ENCODE measurements at regions not wholly inside any gene's neighbourhood (a gene's known extent, or its start where the extent isn't known, plus 50 kb on each side); places are given as distances from the start of the nearest gene placed in this dataset.

DNA sequence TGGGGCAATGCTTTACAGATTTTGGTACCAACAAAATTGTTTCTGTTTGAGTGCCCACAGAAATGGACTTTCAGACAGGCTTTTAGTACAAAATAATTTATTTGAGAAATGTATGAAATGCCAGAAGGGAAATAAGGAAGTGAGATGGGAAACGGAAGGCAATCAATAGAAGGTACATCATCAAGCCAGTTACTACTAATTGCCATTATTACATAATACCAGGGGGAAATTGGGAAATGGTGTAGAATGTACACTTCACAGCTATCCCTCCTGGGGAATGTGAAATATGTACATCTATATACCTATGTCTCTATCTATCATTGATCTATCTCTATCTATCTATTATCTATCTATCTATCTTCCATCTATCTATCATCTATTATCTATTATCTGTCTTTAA lies 264.6 kb upstream of the B3GALT2 start:
- H3K23ac ChIP-seq (ENCODE audit: low read length): no peak overlapping the region
- no peak overlapping the region for H3K18ac ChIP-seq (ENCODE audit: low read length)
- no peak overlapping the region for H3K4me2 ChIP-seq (ENCODE audit: low read length)
- H2BK5ac ChIP-seq (ENCODE audit: low read depth, low read length, poor library complexity): no peak overlapping the region
- H4K8ac ChIP-seq (ENCODE audit: low read depth, low read length): no peak overlapping the region
- WGBS (ENCODE audit: extremely low coverage, insufficient coverage, insufficient read length): no CpG with 5 or more reads among the region's 1 CpG
- H3K27me3 ChIP-seq (ENCODE audit: insufficient read depth, low read length): no peaks in the 10 kb centered on the region
- H3K4me1 ChIP-seq (ENCODE audit: control insufficient read depth in 1 of 2, insufficient read depth in 2 of 2, low read length in 2 of 2): peaks cover 0 to 2% of the 10 kb centered on the region in 2 experiments
- no peak overlapping the region for H3K4ac ChIP-seq (ENCODE audit: low read depth, low read length)
- no peak overlapping the region for H3K14ac ChIP-seq (ENCODE audit: low read length)
- no peaks in the 10 kb centered on the region for H3K36me3 ChIP-seq (ENCODE audit: control insufficient read depth in 1 of 2, insufficient read depth in 2 of 2, low read length in 2 of 2)
- no peaks in the 10 kb centered on the region for H3K79me2 ChIP-seq (ENCODE audit: control insufficient read depth, insufficient read depth, low read length, poor library complexity)
- H3K9me3 ChIP-seq (ENCODE audit: insufficient read depth, low read depth, low read length): no peaks in the 10 kb centered on the region
- H4K91ac ChIP-seq (ENCODE audit: low read depth, low read length): no peak overlapping the region
- H4K12ac ChIP-seq (ENCODE audit: low read depth, low read length): no peak overlapping the region
- H2BK12ac ChIP-seq (ENCODE audit: low read length): no peak overlapping the region
- DNase-seq: peak in 1 of 2 donors; percentile 67
- no peak overlapping the region for H2AK5ac ChIP-seq (ENCODE audit: low read length)
- no peak overlapping the region for H3K27ac ChIP-seq (ENCODE audit: low read depth, low read length)
- H3K79me1 ChIP-seq (ENCODE audit: low read length): no peaks in the 10 kb centered on the region
- H3K4me3 ChIP-seq (ENCODE audit: low read depth, low read length): no peak overlapping the region
- no peak overlapping the region for H2BK120ac ChIP-seq (ENCODE audit: insufficient read depth, low read length, poor library complexity)
- H3K9ac ChIP-seq (ENCODE audit: low read length): no peak overlapping the region
- no peak overlapping the region for H2AFZ ChIP-seq (ENCODE audit: insufficient read depth, low read length, poor library complexity)

DNA sequence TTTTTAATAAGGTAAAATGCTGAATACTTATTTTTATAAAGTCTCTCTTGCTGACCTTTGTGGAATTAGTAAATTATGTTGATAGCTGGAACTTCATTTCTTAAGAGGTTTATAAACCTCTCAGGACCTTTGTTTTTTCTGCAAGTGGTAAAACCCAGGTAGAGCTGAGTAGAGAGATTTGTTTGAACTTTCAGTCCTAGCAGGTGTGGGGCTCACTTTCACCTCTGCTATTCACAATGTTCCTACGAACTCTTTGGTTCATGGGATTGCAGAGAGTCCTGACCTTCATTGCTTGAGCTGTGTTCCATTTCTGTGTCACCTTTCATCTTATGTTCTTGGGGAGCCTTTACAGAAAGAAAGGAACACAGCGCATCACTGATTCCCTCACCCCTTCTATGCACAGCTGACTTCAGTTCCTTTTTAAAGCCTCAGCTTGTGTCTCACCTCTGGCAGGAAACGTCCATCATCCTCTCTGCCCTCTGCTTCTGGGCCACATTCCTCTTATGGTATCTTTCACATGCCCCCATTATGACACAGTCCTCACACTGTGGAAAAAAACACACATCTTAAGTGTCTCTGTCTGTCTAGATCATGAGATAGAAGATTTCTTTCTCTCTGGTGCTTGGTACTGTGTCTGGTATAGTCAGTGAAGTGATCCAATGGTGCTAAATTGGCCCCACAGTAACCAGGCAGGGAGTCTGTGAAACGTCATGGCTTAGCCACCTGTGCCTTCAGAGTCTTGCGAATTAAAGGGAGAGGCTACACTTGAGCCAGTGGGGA lies 262.5 kb upstream of the B3GALT2 start:
- H2AK5ac ChIP-seq (ENCODE audit: low read length): no peak overlapping the region
- H4K8ac ChIP-seq (ENCODE audit: low read depth, low read length): no peak overlapping the region
- H3K79me2 ChIP-seq (ENCODE audit: control insufficient read depth, insufficient read depth, low read length, poor library complexity): no peaks in the 10 kb centered on the region
- no peak overlapping the region for H3K14ac ChIP-seq (ENCODE audit: low read length)
- no peaks in the 10 kb centered on the region for H3K9me3 ChIP-seq (ENCODE audit: insufficient read depth, low read depth, low read length)
- no CpG with 5 or more reads among the region's 5 CpGs for WGBS (ENCODE audit: extremely low coverage, insufficient coverage, insufficient read length)
- no peak overlapping the region for H3K4me3 ChIP-seq (ENCODE audit: low read depth, low read length)
- no peak for DNase-seq
- H4K12ac ChIP-seq (ENCODE audit: low read depth, low read length): no peak overlapping the region
- peak overlapping the region; percentile 60 for H3K27ac ChIP-seq (ENCODE audit: low read depth, low read length)
- no peaks in the 10 kb centered on the region for H3K79me1 ChIP-seq (ENCODE audit: low read length)
- no peak overlapping the region for H3K4me2 ChIP-seq (ENCODE audit: low read length)
- H2AFZ ChIP-seq (ENCODE audit: insufficient read depth, low read length, poor library complexity): no peak overlapping the region
- no peak overlapping the region for H2BK120ac ChIP-seq (ENCODE audit: insufficient read depth, low read length, poor library complexity)
- no peak overlapping the region for H3K18ac ChIP-seq (ENCODE audit: low read length)
- H2BK12ac ChIP-seq (ENCODE audit: low read length): no peak overlapping the region
- no peak overlapping the region for H3K23ac ChIP-seq (ENCODE audit: low read length)
- H3K36me3 ChIP-seq (ENCODE audit: control insufficient read depth in 1 of 2, insufficient read depth in 2 of 2, low read length in 2 of 2): no peaks in the 10 kb centered on the region
- H3K4me1 ChIP-seq (ENCODE audit: control insufficient read depth in 1 of 2, insufficient read depth in 2 of 2, low read length in 2 of 2): peaks cover 0 to 2% of the 10 kb centered on the region in 2 experiments
- H3K4ac ChIP-seq (ENCODE audit: low read depth, low read length): no peak overlapping the region
- no peak overlapping the region for H3K9ac ChIP-seq (ENCODE audit: low read length)
- no peak overlapping the region for H2BK5ac ChIP-seq (ENCODE audit: low read depth, low read length, poor library complexity)
- no peak overlapping the region for H4K91ac ChIP-seq (ENCODE audit: low read depth, low read length)
- H3K27me3 ChIP-seq (ENCODE audit: insufficient read depth, low read length): no peaks in the 10 kb centered on the region

DNA sequence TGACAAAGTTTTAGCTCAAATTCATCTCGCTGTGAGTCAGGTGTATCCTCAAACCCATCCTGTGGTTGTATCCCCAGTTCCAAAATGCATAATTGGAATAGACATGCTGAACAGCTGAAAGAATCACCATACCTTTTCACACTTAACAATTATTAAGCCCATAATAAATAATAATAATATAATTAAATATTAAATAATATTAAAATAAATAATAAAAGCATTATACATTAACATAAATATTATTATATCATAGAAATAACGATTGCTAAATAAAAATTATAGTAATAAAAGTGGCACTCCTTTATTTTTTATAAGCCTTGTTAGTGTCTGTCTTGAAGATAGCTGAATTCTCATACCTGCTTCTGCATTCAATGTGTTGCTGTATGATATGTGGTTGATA lies 257.5 kb upstream of the B3GALT2 start:
- Histone ChIP-seq H3K27me3 (ENCODE audit: insufficient read depth, low read length) (no peaks in the 10 kb centered on the region), H3K79me1 (ENCODE audit: low read length) (no peaks in the 10 kb centered on the region), H3K23ac (ENCODE audit: low read length) (no peak overlapping the region), H2BK5ac (ENCODE audit: low read depth, low read length, poor library complexity) (no peak overlapping the region), H3K36me3 (ENCODE audit: control insufficient read depth in 1 of 2, insufficient read depth in 2 of 2, low read length in 2 of 2) (no peaks in the 10 kb centered on the region), H2AK5ac (ENCODE audit: low read length) (no peak overlapping the region), H2AFZ (ENCODE audit: insufficient read depth, low read length, poor library complexity) (no peak overlapping the region), H3K9ac (ENCODE audit: low read length) (no peak overlapping the region), H4K8ac (ENCODE audit: low read depth, low read length) (no peak overlapping the region), H3K4ac (ENCODE audit: low read depth, low read length) (no peak overlapping the region), H3K79me2 (ENCODE audit: control insufficient read depth, insufficient read depth, low read length, poor library complexity) (no peaks in the 10 kb centered on the region), H3K9me3 (ENCODE audit: insufficient read depth, low read depth, low read length) (no peaks in the 10 kb centered on the region), H3K4me1 (ENCODE audit: control insufficient read depth in 1 of 2, insufficient read depth in 2 of 2, low read length in 2 of 2) (no peaks in the 10 kb centered on the region), H4K91ac (ENCODE audit: low read depth, low read length) (no peak overlapping the region), H3K27ac (ENCODE audit: low read depth, low read length) (no peak overlapping the region), H3K4me3 (ENCODE audit: low read depth, low read length) (no peak overlapping the region), H2BK120ac (ENCODE audit: insufficient read depth, low read length, poor library complexity) (no peak overlapping the region), H2BK12ac (ENCODE audit: low read length) (no peak overlapping the region), H3K4me2 (ENCODE audit: low read length) (no peak overlapping the region), H4K12ac (ENCODE audit: low read depth, low read length) (no peak overlapping the region), H3K18ac (ENCODE audit: low read length) (no peak overlapping the region), H3K14ac (ENCODE audit: low read length) (no peak overlapping the region)
- WGBS (ENCODE audit: extremely low coverage, insufficient coverage, insufficient read length): no CpG with 5 or more reads among the region's 2 CpGs
- DNase-seq: no peak

GRCh38 chr1:193438771-193439170 lies 252.4 kb upstream of the B3GALT2 start:
- Histone ChIP-seq H3K79me1 (ENCODE audit: low read length) (no peaks in the 10 kb centered on the region), H2BK120ac (ENCODE audit: insufficient read depth, low read length, poor library complexity) (no peak overlapping the region), H2BK5ac (ENCODE audit: low read depth, low read length, poor library complexity) (no peak overlapping the region), H3K4me1 (ENCODE audit: control insufficient read depth in 1 of 2, insufficient read depth in 2 of 2, low read length in 2 of 2) (no peaks in the 10 kb centered on the region), H3K36me3 (ENCODE audit: control insufficient read depth in 1 of 2, insufficient read depth in 2 of 2, low read length in 2 of 2) (no peaks in the 10 kb centered on the region), H3K27ac (ENCODE audit: low read depth, low read length) (no peak overlapping the region), H4K12ac (ENCODE audit: low read depth, low read length) (no peak overlapping the region), H3K18ac (ENCODE audit: low read length) (no peak overlapping the region), H3K14ac (ENCODE audit: low read length) (no peak overlapping the region), H4K8ac (ENCODE audit: low read depth, low read length) (no peak overlapping the region), H3K4ac (ENCODE audit: low read depth, low read length) (no peak overlapping the region), H2BK12ac (ENCODE audit: low read length) (no peak overlapping the region), H3K27me3 (ENCODE audit: insufficient read depth, low read length) (no peaks in the 10 kb centered on the region), H3K9me3 (ENCODE audit: insufficient read depth, low read depth, low read length) (no peaks in the 10 kb centered on the region), H2AFZ (ENCODE audit: insufficient read depth, low read length, poor library complexity) (no peak overlapping the region), H3K4me2 (ENCODE audit: low read length) (no peak overlapping the region), H3K9ac (ENCODE audit: low read length) (no peak overlapping the region), H3K79me2 (ENCODE audit: control insufficient read depth, insufficient read depth, low read length, poor library complexity) (no peaks in the 10 kb centered on the region), H4K91ac (ENCODE audit: low read depth, low read length) (no peak overlapping the region), H3K23ac (ENCODE audit: low read length) (no peak overlapping the region), H2AK5ac (ENCODE audit: low read length) (no peak overlapping the region), H3K4me3 (ENCODE audit: low read depth, low read length) (no peak overlapping the region)
- no CpG with 5 or more reads among the region's 1 CpG for WGBS (ENCODE audit: extremely low coverage, insufficient coverage, insufficient read length)
- DNase-seq: no peak
